ENCODE measurements at regions not wholly inside any gene's neighbourhood (a gene's known extent, or its start where the extent isn't known, plus 50 kb on each side); places are given as distances from the start of the nearest gene placed in this dataset.

GRCh38 chr4:151888367-151888866 is 127.6 kb upstream of the GATB start:
- no peak overlapping the region for H3K27ac Mint-ChIP-seq
- H3K9me3 Mint-ChIP-seq: no peaks in the 10 kb centered on the region
- H3K4me3 Mint-ChIP-seq: no peak overlapping the region
- H3K36me3 Mint-ChIP-seq: no peaks in the 10 kb centered on the region
- no peak for TF ChIP-seq CTCF (conservative IDR thresholded peaks at IDR 0.05)
- H3K27me3 Mint-ChIP-seq: no peaks in the 10 kb centered on the region
- H3K4me1 Mint-ChIP-seq (ENCODE audit: unreplicated experiment): no peaks in the 10 kb centered on the region
- no peak for DNase-seq (ENCODE audit: extremely low spot score, unreplicated experiment)

- TF ChIP-seq CTCF (conservative IDR thresholded peaks at IDR 0.05): no peak
- H3K9me3 Mint-ChIP-seq: no peaks in the 10 kb centered on the region
Observed at GRCh38 chr4:151887816-151888180, 127.0 kb upstream of the GATB start.

GRCh38 chr4:151887031-151887815 is 126.4 kb upstream of the GATB start:
- Mint-ChIP-seq H3K27me3 (no peaks in the 10 kb centered on the region), H3K36me3 (no peaks in the 10 kb centered on the region), H3K9me3 (no peaks in the 10 kb centered on the region), H3K27ac (no peak overlapping the region), H3K4me3 (no peak overlapping the region), H3K4me1 (ENCODE audit: unreplicated experiment) (no peaks in the 10 kb centered on the region)
- TF ChIP-seq CTCF (conservative IDR thresholded peaks at IDR 0.05): no peak
- no peak for DNase-seq (ENCODE audit: extremely low spot score, unreplicated experiment)

More at GRCh38 chr4:151887816-151888180, 127.0 kb upstream of the GATB start:
- no peak for DNase-seq (ENCODE audit: extremely low spot score, unreplicated experiment)
- H3K4me3 Mint-ChIP-seq: no peak overlapping the region
- H3K36me3 Mint-ChIP-seq: no peaks in the 10 kb centered on the region
- H3K27ac Mint-ChIP-seq: no peak overlapping the region
- H3K27me3 Mint-ChIP-seq: no peaks in the 10 kb centered on the region
- H3K4me1 Mint-ChIP-seq (ENCODE audit: unreplicated experiment): no peaks in the 10 kb centered on the region

GRCh38 chr4:151885123-151885522 is 124.3 kb upstream of the GATB start:
- Mint-ChIP-seq H3K4me1 (ENCODE audit: unreplicated experiment) (no peaks in the 10 kb centered on the region), H3K4me3 (no peak overlapping the region), H3K9me3 (no peaks in the 10 kb centered on the region), H3K36me3 (no peaks in the 10 kb centered on the region), H3K27ac (no peak overlapping the region), H3K27me3 (peaks cover 9% of the 10 kb centered on the region)
- no peak for DNase-seq (ENCODE audit: extremely low spot score, unreplicated experiment)
- TF ChIP-seq CTCF (conservative IDR thresholded peaks at IDR 0.05): no peak

GRCh38 chr4:151883747-151884146 is 122.9 kb upstream of the GATB start:
- H3K4me3 Mint-ChIP-seq: no peak overlapping the region
- H3K27me3 Mint-ChIP-seq: peaks cover 18% of the 10 kb centered on the region
- no peaks in the 10 kb centered on the region for H3K4me1 Mint-ChIP-seq (ENCODE audit: unreplicated experiment)
- no peaks in the 10 kb centered on the region for H3K9me3 Mint-ChIP-seq
- H3K36me3 Mint-ChIP-seq: no peaks in the 10 kb centered on the region
- H3K27ac Mint-ChIP-seq: no peak overlapping the region
- TF ChIP-seq CTCF (conservative IDR thresholded peaks at IDR 0.05): no peak
- DNase-seq (ENCODE audit: extremely low spot score, unreplicated experiment): no peak
